GM21576 (cell line): ENCODE measurements at regions not wholly inside any gene's neighbourhood (a gene's known extent, or its start where the extent isn't known, plus 50 kb on each side); places are given as distances from the start of the nearest gene placed in this dataset.
A peak's percentile ranks its signal among the peaks of the same experiment; 100 is the strongest.
"Not testable (repeated sequence)": the region's sequence is repeated elsewhere in the genome, so short reads cannot be mapped to it uniquely, and the experiment has no call there.

ENCODE experiments used
- ATAC-seq: cut with Tn5 transposase; IDR thresholded peaks from one replicate; pipeline ENCODE4 v1.9.1; 2021; ENCODE audit warnings: mild to moderate bottlenecking, moderate library complexity; ENCODE audit not compliant: unreplicated experiment

DNA sequence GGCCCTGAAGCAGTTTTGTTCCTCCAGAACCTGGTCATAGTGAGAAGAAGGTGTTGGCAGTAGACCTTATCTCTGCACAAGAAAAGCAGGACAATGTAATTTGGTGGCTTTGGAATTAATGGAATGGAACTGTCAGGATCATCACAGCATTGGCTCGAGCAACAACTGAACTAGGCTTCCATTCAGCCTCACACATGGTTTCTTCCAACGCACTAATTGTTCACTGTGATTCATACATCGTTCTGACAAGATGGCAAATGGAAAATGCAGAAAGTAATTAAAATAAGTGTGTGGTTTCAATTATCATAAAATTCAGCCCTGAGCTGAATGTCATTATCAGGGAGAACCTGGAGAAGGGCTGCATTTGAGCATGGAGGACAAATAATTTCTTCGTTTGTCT lies 80.6 kb downstream of the MFSD1 start:
- ATAC-seq = no peak

DNA sequence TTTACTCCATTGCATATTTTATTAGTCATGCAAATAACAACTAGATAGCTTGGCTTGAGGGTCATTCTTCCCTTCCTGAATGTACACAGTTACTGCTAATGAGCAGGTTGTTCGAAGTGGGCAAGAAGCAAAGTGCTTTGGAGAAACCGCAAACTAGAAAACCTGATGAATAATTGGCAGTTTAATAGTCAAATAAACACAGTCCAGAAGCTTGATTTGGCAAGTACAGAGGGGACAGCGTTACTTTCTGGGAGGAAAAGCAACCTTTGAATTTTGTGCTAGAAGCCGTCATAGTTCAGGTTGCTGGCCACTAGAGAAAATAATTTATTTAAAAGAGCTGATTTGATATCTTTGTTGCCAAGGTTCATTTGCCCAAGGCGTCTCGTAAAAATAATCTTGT lies 94.9 kb downstream of the MFSD1 start:
- ATAC-seq = no peak

DNA sequence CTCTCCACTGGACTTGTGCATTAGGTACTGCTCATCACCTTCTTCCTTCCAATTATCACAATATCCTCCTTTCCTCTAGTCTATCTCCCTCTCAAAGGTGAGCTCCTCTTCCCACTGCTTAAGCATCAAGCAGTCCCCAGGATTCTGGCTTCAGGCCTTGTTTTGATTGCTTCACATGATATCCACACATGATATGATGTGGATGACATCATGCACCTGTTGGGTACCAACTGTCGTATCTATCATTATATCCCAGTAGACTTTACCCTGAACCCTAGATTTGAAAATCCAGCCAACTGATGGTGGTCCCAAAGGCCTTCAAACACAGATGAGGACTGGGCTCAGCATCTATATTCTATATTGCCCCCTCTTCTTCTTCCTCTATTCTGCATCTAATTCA lies 104.9 kb downstream of the MFSD1 start:
- ATAC-seq = no peak

DNA sequence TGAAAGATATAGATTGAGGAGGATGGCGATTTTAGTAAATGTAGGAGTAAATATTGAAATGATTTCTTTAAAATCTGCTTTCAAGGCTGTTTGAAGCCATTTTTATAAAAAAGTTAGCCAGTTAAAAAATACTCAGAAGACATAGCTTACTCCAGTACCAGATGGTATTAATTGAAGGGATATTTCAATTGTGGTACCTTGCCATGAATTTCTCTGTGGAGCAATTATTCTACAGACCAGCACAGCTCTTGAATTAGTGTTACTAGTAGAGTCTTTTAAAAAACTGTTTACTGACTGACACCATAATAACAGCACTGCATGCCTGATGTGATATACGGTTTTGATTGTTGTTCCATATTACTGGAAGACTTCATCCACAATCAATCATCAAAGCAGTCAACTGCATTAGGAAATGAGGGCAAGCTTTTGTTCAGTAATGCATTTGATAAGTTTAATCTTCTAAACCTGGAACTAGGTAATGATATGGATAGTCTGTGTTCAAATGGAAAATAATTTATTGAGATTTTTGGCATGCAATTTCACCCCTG lies 106.4 kb downstream of the MFSD1 start:
- ATAC-seq = no peak

DNA sequence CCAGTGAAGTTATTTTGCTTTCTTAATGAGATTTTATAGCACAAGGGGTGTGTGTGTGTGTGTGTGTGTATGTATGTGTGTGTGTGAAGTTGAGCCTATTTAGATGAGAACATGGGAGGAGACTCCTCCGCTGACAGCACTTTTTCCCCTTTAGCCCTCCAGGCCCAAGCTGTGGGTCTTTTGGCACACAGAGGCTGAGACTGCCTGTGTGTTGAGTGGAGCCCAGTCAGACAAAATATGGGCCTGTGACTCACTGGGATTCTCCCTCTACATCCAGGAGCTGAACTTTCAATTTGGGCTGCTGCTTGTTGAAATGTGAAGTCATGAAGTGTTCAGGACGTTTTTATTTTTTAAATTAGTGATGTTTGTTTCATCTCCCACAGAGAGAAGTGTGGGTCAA lies 108.0 kb downstream of the MFSD1 start:
- ATAC-seq = no peak

DNA sequence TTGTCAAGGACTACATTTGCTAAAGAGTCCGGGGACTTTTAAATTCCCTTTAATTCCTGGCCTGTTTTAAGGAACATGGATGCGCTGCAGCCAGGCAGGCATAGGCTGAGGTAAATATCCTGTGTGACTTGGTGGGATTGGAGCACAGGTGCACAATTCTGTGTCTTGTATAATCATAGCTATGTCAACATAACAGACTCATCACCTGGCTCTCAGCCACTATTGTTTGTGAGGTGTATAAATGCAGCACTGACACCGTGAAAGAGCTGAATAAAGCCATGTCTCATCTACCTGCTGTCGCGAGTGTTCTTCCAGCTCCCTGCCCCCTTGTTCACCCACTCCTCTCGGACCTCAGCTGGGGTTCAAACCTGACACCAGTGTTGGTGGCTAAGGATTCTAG lies 109.7 kb downstream of the MFSD1 start:
- no peak for ATAC-seq

DNA sequence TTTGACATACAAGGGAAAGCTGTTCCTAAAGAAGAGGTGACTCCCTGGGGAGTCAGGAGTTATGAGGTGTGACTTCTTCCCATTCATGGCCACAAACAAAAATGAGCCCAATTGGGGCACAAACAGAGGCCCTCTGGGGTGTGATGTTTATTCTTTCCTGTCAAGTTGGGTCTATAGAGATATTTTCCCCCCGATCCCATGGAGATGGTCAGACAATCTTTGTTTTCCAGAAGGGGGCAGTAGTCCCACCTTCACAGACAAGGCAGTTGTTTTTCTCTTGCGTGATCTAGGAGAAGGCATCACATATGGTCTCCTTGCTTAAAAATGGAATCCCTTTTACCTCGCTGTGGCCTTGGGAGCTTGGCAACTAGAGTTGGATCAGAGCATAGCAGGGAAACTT lies 110.3 kb downstream of the MFSD1 start:
- ATAC-seq = no peak

DNA sequence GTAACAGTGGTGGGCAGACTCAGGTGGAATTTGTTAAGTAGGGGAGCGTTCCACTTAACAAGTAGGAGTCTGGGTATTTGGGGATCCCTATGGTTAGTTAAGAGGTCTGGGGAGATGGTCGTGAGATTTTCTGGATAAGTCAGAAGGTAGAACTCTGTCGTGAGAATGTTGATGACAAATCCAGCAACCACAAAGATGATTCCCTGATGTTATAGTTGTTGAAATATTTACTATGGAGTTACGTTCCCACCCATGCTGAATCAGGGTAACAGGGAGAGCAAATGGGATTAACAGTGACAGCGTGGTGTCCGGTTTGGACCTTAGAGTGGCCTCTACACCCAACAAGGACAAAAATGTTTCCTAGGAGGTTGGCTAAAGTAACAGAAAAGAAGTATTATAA lies 110.8 kb downstream of the MFSD1 start:
- ATAC-seq = no peak

DNA sequence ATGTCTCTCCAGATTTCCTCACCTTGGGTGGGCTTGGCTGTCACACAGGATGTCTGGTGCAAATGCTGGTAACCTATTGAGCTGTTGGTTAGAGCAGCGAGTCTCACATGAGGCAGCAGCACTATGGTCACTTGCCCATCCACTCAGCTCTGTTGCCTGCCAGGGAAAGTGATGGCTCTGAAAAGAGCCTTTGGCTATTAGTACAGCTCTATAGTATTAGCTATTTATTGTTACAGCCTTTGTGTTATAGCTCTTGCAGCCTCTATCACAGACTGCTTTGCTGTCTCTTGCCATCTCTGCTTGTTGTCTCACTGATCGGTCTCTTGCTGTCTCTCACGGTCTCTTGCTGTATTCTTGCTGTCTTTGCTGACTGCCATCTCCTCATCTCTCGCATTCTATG lies 114.3 kb downstream of the MFSD1 start:
- ATAC-seq = no peak

DNA sequence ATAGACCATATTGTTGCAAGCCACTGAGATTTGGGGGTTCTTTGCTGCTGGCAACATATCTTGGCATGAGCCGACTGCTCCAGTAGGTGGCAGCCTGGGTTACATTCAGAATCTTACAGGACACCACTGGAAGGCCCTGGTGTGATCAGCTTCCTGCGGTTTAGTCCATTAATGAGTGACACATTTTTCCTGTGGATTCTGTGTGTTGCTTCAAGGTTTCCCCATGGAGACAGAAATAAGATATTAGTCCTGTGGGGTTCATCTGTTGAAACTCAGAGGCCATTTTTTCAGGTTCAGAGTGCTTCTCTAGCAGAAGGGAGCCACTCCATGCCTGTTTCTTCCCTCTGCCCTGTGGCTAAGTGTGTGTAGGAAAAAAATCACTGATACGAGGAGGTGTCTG lies 116.2 kb downstream of the MFSD1 start:
- ATAC-seq = peak; percentile 79

DNA sequence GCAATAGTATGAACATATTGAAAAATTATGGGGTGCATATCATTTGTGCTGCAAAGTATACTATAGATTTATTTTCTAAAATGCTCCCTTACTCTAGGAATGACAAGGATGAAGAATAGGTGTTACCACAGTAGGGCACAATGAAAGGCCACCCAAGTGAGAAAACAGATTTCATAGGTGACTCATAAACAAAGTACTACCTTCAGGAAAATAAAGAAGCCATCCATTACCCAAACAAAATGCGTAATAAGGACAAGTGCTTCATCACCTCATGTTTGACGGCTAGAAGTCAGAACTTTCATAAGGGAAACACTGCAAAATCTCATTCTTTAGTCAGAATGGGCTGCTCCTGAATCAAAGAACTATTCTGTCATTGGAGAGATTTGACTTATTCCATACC lies 116.6 kb downstream of the MFSD1 start:
- ATAC-seq = no peak

DNA sequence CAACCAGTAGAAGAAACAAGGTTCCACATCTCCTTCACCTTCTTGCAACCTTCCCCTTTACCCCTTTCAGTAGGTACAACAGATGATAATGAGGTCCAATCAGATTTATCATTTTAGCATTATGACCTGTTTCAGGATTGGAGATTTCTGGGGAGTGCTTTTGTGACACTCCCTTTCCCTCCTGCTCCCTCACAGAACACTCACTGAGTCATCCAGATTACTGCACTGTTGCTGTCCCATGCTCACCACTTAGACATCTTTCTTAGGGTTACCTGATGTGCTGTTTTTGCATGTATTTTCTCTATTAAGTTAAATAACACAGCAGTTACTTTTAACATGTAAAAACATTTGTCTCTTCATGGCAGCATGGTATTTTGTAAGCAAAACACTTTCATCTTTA lies 118.5 kb downstream of the MFSD1 start:
- no peak for ATAC-seq

DNA sequence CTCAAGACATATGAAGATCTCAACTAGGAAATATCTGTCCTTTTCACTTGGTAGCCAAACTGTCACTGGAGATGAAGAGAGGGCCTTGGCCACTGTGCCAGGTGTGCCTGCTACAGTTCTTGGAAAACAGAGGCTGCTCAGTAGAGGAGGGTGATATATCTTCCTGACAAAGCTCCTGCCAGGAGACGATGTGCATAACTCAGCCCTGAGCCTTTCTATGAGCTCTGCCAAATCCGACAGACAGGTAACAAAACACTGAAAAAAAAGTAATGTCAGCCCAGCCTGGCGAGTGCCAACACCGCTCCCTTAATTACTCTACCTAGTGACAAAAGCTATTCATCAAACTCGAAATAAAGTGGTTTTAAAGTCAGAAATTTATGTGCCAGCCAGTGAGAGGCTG lies 123.2 kb downstream of the MFSD1 start:
- no peak for ATAC-seq

DNA sequence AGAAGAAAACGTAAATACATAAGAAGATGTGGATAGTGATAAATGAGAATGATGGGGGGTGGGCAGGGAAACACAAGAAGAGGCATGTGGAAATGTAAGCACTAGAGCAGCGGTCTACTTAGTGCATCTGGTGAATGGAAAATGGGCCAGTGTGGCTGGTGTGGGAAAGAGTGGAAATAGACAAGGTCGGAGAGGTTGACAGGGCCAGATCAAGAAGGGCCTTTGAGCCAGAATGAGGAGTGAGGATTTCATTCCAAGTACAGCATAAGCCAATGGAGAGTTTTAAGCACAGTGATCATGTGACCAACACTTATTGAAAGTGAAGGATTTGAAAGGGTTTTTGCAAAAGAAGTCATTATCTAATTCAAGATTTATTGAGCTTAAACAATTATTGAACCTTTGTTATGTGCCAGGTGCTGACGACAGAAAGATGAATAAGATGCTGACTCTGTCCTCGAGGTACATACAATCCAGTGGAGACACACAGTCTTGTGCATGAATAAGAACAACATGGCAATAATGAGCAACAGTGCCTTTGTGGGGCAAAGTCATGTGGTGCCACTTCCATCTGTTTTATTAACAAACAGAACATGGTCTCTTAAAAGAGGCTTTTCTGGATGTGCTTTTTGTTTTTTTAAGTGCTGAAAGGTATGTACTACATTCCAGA lies 124.1 kb downstream of the MFSD1 start:
- no peak for ATAC-seq

DNA sequence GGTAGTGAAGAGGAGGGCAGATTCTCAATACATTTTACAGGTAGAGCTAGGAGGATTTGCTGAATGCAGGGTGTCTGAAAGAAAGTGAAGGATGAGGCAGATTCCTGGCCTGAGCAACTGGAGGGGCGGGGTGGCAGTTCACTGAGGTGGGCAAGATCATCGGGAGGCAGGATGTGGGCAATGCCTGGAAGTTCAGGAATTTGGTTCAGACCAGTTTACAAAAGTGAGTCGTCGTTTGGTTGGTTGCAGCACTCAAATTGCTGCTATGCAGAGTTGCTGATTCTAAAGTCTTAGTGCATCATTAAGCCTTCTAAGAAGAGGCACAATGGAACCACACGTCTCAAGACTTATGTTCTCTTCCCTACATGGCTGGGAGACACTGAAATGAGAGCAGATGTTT lies 134.0 kb downstream of the MFSD1 start:
- no peak for ATAC-seq

DNA sequence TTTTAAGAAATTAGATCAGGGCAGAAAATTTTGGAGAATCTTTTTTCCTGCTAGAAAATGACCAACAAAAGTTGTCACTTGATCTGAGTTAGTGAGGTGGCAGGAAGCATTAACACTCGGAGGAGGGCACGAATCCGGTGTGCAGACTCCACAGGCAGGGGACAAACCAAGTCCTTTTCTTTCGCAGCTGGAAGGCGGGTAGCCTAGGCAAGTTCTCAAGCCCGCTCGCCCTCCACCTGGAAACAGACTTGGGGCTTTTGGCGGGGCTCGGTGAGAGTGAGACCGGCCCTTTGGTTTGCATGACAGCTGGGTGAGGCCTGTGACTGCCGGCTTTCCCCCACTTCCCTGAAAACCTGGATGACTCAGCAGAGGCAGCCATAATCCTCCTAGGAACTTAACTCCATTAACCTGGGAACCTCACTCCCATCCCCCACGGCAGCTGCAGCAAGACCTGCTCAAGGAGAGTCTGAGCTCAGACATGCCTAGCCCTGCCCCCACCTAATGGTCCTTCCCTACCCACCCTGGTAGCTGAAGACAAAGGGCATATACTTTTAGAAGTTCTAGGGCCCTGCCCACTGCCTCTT lies 134.8 kb downstream of the MFSD1 start:
- no peak for ATAC-seq

DNA sequence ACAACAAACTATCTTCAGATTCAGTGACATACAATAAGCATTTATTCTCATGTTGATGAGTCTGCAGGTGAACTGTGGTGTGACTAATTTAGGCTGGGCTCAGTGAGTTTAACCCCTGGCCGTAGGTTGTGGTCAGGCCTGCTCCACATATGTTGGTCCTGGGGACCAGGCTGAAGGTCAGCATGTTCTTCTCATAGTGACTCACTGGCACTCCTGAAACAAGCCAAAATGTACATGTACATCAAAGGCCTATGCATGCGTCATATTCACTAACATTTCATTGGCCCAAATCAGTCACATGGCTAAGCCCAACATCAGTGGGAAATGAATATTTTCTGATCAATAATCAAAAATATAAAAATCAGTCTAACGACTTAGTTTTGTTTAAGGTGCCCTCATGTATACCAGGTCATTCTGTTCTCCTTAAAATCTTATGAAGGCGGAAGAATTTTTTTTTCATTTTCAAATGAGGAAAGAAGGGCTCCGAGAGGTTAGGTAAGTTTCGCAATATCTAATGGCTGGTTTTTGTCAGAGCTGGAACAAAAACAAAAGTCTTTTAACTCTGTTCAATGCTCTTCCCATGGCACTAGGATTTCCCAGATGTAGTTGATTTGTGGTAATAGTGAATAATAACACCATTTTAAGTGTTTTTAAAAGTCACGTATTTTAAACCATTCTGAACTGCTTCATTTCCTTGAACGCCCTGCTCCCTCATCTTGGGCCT lies 148.5 kb downstream of the MFSD1 start:
- no peak for ATAC-seq

DNA sequence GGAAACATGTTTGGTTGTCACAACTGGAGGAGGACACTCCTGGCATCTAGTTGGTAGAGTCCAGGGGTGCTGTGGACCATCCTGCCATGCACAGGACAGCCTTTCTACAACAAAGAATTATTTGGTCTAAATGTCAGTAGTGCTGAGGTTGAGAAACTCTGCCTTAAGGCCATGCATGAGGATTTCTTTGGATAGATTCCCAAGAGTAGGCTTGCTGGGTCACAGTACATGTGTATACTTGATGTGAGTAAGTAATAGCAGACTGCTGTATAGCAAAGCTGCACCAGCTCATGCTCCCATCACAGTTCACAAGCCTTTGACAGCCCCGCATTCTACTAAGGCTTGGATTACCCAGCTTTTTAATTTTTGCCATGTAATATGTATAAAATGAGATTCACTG lies 151.3 kb downstream of the MFSD1 start:
- no peak for ATAC-seq

DNA sequence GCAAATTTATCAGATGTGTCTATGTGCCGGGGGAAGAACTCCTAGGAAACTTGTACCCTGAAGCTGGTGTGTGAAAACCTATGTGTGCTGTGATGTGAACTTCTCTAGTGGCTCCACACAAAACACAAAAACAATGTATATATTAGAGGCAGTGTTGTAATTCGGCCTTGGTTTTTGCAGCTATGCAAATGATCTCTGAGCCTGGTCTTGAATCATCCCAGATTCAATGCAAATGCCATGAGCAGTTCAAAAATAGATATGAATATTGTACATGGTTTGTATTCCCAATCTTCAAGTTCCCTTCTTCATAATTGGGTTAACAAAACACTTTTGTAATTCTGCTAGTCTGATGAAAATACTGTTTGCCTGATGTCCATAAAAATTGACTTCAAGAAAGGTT lies 152.6 kb downstream of the MFSD1 start:
- no peak for ATAC-seq

DNA sequence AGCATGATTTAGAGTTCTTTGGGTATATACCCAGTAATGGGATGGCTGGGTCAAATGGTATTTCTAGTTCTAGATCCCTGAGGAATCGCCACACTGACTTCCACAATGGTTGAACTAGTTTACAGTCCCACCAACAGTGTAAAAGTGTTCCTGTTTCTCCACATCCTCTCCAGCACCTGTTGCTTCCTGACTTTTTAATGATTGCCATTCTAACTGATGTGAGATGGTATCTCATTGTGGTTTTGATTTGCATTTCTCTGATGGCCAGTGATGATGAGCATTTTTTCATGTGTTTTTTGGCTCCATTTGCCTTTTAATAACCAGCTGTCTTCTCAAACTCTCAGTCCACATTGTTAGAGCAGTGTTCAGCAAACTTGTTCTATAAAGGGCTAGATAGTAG lies 155.9 kb downstream of the MFSD1 start:
- ATAC-seq = not testable (repeated sequence)

DNA sequence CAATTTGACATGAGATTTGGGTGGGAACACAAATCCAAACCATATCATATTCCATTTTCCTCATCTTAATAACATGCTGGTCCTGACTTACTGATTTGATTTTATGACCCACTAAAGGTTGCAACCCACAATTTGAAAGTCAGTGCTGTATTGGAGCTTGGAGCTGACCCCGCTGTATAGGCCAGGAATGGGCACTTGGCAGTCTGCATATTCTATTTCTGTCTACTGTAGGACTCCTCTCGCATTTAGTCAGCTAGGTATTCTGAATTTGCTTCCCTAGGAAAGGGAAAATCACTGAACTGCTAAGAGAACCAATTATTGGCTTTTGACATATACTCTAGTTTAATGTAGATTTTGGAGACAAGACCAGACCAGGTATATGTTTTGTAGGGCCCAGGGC lies 157.0 kb downstream of the MFSD1 start:
- ATAC-seq = no peak

DNA sequence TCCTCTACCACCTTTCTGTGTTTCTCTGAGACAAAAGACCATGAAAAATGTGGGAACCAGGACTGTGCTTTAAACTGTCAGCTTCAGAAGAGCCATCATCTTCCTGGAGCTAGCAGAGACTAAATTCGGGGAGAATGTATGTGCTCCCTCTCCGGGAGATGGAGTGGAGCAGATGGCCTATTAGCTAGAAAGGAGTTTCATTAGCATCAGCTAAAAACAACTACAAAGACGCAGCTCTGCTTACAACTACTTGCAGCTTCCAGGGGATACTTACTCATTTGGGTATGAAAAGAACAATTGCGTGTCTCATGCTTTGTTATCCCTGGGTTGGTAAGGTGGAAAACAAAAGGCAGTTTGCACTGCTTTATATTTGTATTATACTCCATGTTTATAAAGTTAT lies 159.6 kb downstream of the MFSD1 start:
- ATAC-seq = no peak
